ENCODE measurements at regions not wholly inside any gene's neighbourhood (a gene's known extent, or its start where the extent isn't known, plus 50 kb on each side); places are given as distances from the start of the nearest gene placed in this dataset.

DNA sequence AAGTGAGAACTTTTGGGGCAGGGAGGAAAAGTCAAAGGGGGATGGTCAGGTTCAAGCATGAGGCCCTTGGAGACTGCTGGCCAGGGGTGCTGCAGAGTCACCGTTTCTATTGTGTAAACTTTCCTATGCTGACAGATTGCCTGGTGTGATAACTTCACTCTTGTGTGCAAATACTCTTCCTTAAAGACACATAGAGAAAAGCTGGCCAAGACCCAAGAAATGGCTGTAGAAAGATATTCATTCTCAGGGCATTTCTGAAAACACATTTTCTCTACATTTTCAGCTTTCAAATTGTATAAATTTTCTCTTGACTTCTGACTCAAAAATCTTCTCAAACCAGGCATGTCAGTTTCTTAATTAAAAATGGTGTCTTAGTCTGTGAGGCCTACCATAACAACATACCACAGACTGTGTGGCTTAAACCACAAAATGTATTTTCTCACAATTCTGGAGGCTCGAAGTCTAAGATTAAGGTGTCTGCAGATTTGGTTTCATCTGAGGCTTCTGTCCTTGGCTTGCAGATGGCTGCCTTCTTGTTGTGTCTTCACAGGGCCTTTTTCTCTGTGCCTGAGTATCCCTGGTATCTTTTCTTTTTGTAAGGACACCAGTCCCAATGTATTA lies 304.5 kb downstream of the KCNRG start:
- ATAC-seq (ENCODE audit: low FRiP score), result no peak
- DNase-seq (ENCODE audit: low spot score), result no peak
- TF ChIP-seq, protein P1, sequence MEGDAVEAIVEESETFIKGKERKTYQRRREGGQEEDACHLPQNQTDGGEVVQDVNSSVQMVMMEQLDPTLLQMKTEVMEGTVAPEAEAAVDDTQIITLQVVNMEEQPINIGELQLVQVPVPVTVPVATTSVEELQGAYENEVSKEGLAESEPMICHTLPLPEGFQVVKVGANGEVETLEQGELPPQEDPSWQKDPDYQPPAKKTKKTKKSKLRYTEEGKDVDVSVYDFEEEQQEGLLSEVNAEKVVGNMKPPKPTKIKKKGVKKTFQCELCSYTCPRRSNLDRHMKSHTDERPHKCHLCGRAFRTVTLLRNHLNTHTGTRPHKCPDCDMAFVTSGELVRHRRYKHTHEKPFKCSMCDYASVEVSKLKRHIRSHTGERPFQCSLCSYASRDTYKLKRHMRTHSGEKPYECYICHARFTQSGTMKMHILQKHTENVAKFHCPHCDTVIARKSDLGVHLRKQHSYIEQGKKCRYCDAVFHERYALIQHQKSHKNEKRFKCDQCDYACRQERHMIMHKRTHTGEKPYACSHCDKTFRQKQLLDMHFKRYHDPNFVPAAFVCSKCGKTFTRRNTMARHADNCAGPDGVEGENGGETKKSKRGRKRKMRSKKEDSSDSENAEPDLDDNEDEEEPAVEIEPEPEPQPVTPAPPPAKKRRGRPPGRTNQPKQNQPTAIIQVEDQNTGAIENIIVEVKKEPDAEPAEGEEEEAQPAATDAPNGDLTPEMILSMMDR (IDR thresholded peaks at IDR 0.05), result no peak

GRCh38 chr13:50320271-50320862 lies 305.1 kb downstream of the KCNRG start:
- ATAC-seq (ENCODE audit: low FRiP score) (no peak), DNase-seq (ENCODE audit: low spot score) (no peak)
- TF ChIP-seq, protein P1 (IDR thresholded peaks at IDR 0.05), result no peak

- ATAC-seq (ENCODE audit: low FRiP score), result no peak
- DNase-seq (ENCODE audit: low spot score), result no peak
- TF ChIP-seq, protein P1 (IDR thresholded peaks at IDR 0.05), result no peak
Measured at GRCh38 chr13:50322006-50322405, 306.8 kb downstream of the KCNRG start.

GRCh38 chr13:50323440-50324065 lies 308.3 kb downstream of the KCNRG start:
- DNase-seq (ENCODE audit: low spot score) (no peak), ATAC-seq (ENCODE audit: low FRiP score) (no peak)
- TF ChIP-seq, protein P1 (IDR thresholded peaks at IDR 0.05), result no peak

DNA sequence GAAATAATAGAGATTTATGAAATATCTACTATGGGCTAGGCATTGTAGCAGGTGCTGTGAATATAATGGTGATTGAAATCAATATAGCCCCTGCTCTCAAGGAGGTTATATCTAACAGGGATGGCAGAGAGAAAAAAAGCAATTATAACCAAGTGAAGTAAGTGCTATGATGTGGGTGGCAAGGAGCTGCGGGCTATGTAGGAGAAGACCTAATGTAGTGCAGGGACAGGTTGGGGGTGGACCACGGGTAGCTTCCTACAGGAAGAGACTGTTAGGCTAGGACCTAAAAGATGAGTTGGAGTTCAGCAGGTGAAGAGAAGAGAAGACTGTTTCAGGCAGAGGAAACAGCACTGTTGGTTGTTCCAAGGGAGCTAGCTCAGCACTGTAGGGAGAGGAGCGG lies 311.0 kb downstream of the KCNRG start:
- TF ChIP-seq, protein P1 (IDR thresholded peaks at IDR 0.05), result no peak
- DNase-seq (ENCODE audit: low spot score), result no peak
- no peak for ATAC-seq (ENCODE audit: low FRiP score)

DNA sequence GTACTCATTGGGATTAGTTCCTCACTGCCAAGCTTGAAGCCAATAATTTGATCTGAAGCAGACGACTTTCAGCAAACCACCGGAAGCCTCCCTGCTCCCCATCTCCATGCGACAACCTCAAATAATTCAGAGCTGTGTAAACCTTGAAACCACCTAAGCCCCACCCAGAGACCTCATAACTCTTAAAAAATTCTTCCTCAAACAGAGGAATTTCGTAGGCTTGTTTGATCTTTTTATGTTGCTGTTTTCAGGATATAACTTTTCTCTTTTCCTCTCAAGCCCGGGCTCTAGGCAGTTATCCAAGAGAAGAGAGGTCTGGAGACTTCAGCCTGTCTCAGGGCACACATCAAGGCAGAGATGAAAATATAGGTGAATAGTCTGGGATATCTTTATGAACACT lies 311.6 kb downstream of the KCNRG start:
- TF ChIP-seq, protein P1 (IDR thresholded peaks at IDR 0.05), result no peak
- ATAC-seq (ENCODE audit: low FRiP score) (no peak), DNase-seq (ENCODE audit: low spot score) (no peak)
